ENCODE measurements at regions not wholly inside any gene's neighbourhood (a gene's known extent, or its start where the extent isn't known, plus 50 kb on each side); places are given as distances from the start of the nearest gene placed in this dataset.

- no peak for TF ChIP-seq EZH2phosphoT487 (IDR thresholded peaks at IDR 0.05; ENCODE audit: borderline replicate concordance, low read length)
- TF ChIP-seq CTCF (IDR thresholded peaks at IDR 0.05; ENCODE audit: low read depth, low read length, poor library complexity, severe bottlenecking), result no peak
Observed at GRCh38 chr7:156445997-156446761, 194.4 kb upstream of the RNF32 start.

All from DOHH2 (cell line).